Ovary (tissue), 7 donors: ENCODE measurements at regions not wholly inside any gene's neighbourhood (a gene's known extent, or its start where the extent isn't known, plus 50 kb on each side); places are given as distances from the start of the nearest gene placed in this dataset.

Source experiments
- DNase-seq, 5 donors: peaks; one replicate each; pipeline ENCODE4 v3.0.0-alpha.2; 2019 to 2020
- H3K27ac ChIP-seq, 2 donors: fragments of 200-600 bp; one replicate each; pipeline versions ENCODE4 v1.5.1 to v1.8.0; 2019 to 2022
- H3K27me3 ChIP-seq: fragments of 200-600 bp; one replicate; pipeline ENCODE4 v1.8.0; 2022
- H3K36me3 ChIP-seq: fragments of 200-600 bp; sonication (generic); one replicate; pipeline ENCODE4 v1.5.1; 2019
- H3K4me1 ChIP-seq: one replicate; pipeline ENCODE4 v1.8.1; 2013; ENCODE audit warnings: mild to moderate bottlenecking, moderate library complexity; ENCODE audit not compliant: insufficient read depth
- H3K4me3 ChIP-seq: fragments of 200-600 bp; sonication (generic); one replicate; pipeline ENCODE4 v1.5.1; 2017
- H3K9me3 ChIP-seq, 2 donors: fragments of 200-600 bp in 1 of 2; sonication (generic) in 1 of 2; one replicate each; pipeline versions ENCODE4 v1.5.1 to v1.8.1; 2013 to 2019; ENCODE audit warnings: mild to moderate bottlenecking in 1 of 2, moderate library complexity in 1 of 2
- EP300 ChIP-seq: sonication (generic); formaldehyde crosslinking; IDR thresholded peaks from one replicate; pipeline ENCODE4 v1.6.1; 2017; ENCODE audit warnings: antibody characterized with exemption
- POLR2A ChIP-seq: fragments of 450-650 bp; IDR thresholded peaks from one replicate; pipeline ENCODE4 v1.6.1; 2017; ENCODE audit warnings: antibody characterized with exemption, mild to moderate bottlenecking, moderate library complexity
- WGBS, 3 donors: extraction: QIAGEN DNeasy Blood & Tissue Kit in 1 of 3; methylation state at CpG; one replicate each; pipeline versions ENCODE4 v1.1.5 to v1.1.7; 2013 to 2017; 5-methylcytosine and 5-hydroxymethylcytosine counted together
- intact Hi-C, 4 donors: fragments of 100-400 bp; cut with DNase I; formaldehyde crosslinking; loops; one replicate each; pipeline versions ENCODE4 v1.11.0 to v1.15.1; 2022 to 2023
- TF ChIP-seq, protein P1 (sequence below), 3 donors: fragments of 450-650 bp in 2 of 3; fragments of 200-600 bp in 1 of 3; IDR thresholded peaks; one replicate each; pipeline versions ENCODE4 v1.5.1 to v1.8.0; 2016 to 2022; ENCODE audit warnings: antibody characterized with exemption in 3 of 3, mild to moderate bottlenecking in 1 of 3
- donor health status: DM: no; HTN: no; CAD: no; lungs with moderate emphysema.
- donor health status: DM: no; HTN: no; CAD: no.
- donor health status: Bipolar disorder and iron deficiency.
- donor health status: DM: no; HTN: no; CAD: no.
- donor health status: DM: yes; HTN: yes; CAD: no.

DNA sequence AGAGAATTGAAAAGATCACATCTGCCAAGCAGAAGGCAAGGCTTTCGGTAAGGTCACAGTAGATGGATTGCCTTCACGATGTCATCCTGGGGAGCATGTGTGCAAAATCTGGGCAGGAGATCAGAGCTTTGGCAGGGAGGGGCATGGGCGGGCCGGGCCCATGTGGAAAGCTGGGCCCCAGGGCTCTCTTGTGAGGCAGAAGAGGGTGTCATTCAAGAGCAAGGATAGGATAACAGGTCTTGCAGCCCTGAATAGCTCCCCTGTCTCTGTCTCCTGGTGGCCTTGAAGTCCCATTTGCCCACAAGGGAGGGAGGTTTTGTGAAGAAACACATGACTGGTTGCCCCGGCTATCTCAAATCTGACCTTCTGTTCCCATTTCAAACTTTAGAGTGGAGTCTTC, 172.0 kb downstream of the OPA1 start:
- intact Hi-C loops: no loop called here
- TF ChIP-seq, protein P1, sequence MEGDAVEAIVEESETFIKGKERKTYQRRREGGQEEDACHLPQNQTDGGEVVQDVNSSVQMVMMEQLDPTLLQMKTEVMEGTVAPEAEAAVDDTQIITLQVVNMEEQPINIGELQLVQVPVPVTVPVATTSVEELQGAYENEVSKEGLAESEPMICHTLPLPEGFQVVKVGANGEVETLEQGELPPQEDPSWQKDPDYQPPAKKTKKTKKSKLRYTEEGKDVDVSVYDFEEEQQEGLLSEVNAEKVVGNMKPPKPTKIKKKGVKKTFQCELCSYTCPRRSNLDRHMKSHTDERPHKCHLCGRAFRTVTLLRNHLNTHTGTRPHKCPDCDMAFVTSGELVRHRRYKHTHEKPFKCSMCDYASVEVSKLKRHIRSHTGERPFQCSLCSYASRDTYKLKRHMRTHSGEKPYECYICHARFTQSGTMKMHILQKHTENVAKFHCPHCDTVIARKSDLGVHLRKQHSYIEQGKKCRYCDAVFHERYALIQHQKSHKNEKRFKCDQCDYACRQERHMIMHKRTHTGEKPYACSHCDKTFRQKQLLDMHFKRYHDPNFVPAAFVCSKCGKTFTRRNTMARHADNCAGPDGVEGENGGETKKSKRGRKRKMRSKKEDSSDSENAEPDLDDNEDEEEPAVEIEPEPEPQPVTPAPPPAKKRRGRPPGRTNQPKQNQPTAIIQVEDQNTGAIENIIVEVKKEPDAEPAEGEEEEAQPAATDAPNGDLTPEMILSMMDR (IDR thresholded peaks at IDR 0.05): no peak
- TF ChIP-seq POLR2A (no peak), EP300 (no peak)
- 81 to 83% (median 83%) methylated on average over 5 of the region's 5 CpGs for WGBS, 3 donors
- no peak for DNase-seq
- Histone ChIP-seq H3K4me3 (no peak overlapping the region), H3K36me3 (no peaks in the 10 kb centered on the region), H3K9me3 (no peaks in the 10 kb centered on the region), H3K4me1 (no peaks in the 10 kb centered on the region), H3K27ac (no peak overlapping the region), H3K27me3 (no peaks in the 10 kb centered on the region)

DNA sequence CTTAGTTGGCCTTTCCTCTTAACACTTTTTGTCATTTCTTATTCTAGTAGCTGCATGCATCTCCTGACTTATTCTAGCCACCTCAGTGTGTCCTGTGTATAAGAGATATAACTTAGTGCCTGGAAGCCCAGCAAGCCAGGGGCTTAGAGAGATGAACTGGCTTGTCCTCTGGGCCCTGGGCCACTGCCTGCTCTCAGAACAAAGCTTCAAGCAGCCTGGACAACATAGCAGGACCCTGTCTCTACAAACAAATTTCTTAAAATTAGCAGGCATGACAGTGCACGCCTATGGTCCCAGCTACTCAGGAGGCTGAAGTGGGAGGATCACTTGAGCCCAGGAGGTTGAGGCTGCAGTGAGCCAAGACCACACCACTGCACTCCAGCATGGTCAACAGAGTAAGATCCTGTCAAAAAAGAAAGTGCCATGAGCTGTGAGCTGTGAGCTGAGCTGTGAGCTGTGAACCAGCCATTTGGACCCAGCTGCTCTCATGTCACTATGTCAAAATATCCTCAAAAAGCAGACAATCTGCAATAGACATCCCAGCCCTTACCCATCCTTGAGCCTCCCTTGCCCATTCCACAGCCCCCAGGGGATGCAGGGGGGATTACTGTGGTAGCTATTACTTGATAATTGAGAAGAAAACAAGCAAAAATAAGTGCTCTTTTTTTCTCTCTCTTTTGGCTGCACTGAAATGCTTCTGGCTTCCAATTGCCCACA, 174.5 kb downstream of the OPA1 start:
- Histone ChIP-seq H3K9me3 (no peaks in the 10 kb centered on the region), H3K4me3 (no peak overlapping the region), H3K4me1 (no peaks in the 10 kb centered on the region), H3K36me3 (no peaks in the 10 kb centered on the region), H3K27ac (no peak overlapping the region), H3K27me3 (no peaks in the 10 kb centered on the region)
- intact Hi-C loops: no loop called here
- TF ChIP-seq POLR2A: no peak
- TF ChIP-seq, protein P1 (IDR thresholded peaks at IDR 0.05): no peak
- TF ChIP-seq EP300: no peak
- DNase-seq: no peak
- WGBS, 3 donors: 75 to 91% (median 89%) methylated on average over 1 of the region's 1 CpG

DNA sequence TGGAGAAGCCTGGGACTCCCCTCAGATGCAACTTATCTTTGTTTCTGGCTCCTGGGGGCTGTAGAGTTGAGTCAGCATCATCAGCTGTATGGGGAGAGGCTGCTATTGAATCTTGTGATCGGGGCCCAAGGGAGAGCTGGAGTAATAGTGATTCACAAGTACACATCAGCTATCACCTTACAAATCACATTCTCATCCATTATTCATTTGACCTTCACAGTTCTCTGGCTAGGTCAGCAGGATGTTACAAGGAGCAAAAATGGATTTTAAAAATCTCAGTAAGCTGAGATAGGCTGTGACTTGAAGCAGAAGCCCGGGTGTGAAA, 175.0 kb downstream of the OPA1 start:
- 20 to 34% (median 23%) methylated on average over 2 of the region's 2 CpGs for WGBS, 3 donors
- H3K9me3 ChIP-seq: no peaks in the 10 kb centered on the region
- H3K27ac ChIP-seq: no peak overlapping the region
- H3K4me1 ChIP-seq: no peaks in the 10 kb centered on the region
- no peak overlapping the region for H3K4me3 ChIP-seq
- intact Hi-C loops: no loop called here
- H3K27me3 ChIP-seq: no peaks in the 10 kb centered on the region
- TF ChIP-seq EP300 (no peak), POLR2A (no peak)
- TF ChIP-seq, protein P1 (IDR thresholded peaks at IDR 0.05): no peak
- H3K36me3 ChIP-seq: no peaks in the 10 kb centered on the region
- DNase-seq: no peak

DNA sequence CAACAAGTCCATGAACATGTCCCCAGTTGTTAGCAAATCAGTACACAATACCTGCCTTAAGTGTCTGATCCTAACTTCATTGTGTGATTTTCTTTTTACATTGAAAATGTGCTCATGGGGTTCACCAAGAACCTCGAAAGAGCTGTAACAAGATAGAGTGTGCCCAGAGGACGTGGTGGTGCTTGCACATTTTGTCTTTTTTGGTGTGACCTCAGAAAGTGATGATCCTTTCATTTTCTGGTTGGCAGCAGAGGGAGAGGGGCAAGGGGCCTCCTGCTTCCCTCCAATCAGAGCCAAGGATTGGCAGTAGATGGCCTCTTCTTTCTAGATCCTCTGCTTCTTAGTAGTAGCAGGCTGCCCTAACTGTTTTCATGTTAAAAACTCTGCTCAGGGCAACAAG, 176.4 kb downstream of the OPA1 start:
- Histone ChIP-seq H3K27me3 (no peaks in the 10 kb centered on the region), H3K27ac (no peak overlapping the region), H3K36me3 (no peaks in the 10 kb centered on the region), H3K4me1 (no peaks in the 10 kb centered on the region), H3K9me3 (no peaks in the 10 kb centered on the region), H3K4me3 (no peak overlapping the region)
- TF ChIP-seq EP300: no peak
- TF ChIP-seq, protein P1 (IDR thresholded peaks at IDR 0.05): no peak
- no peak for TF ChIP-seq POLR2A
- intact Hi-C loops: no loop called here
- no peak for DNase-seq
- 91 to 98% (median 94%) methylated on average over 2 of the region's 2 CpGs for WGBS, 3 donors
